Neuronal stem cell (in vitro differentiated cells): ENCODE measurements at regions not wholly inside any gene's neighbourhood (a gene's known extent, or its start where the extent isn't known, plus 50 kb on each side); places are given as distances from the start of the nearest gene placed in this dataset.

Source experiments
- DNase-seq: peaks from one replicate; pipeline ENCODE4 v3.0.0-alpha.2; 2013; ENCODE audit warnings: low spot score
- H2AFZ ChIP-seq: one replicate; pipeline ENCODE4 v1.6.1; 2013; ENCODE audit warnings: mild to moderate bottlenecking, low read length, inconsistent platforms
- H2AK5ac ChIP-seq: 2 replicates; pipeline ENCODE4 v1.6.1; 2013; ENCODE audit warnings: low read depth, mild to moderate bottlenecking, inconsistent platforms, low read length, moderate library complexity, mixed read lengths
- H2BK120ac ChIP-seq: 2 replicates; pipeline ENCODE4 v1.6.1; 2013; ENCODE audit warnings: low read depth, mild to moderate bottlenecking, inconsistent platforms, low read length, moderate library complexity, mixed read lengths
- H2BK12ac ChIP-seq: one replicate; pipeline ENCODE4 v1.6.1; 2013; ENCODE audit warnings: low read length, inconsistent platforms
- H2BK15ac ChIP-seq: 2 replicates; pipeline ENCODE4 v1.6.1; 2013; ENCODE audit warnings: mild to moderate bottlenecking, low read length, inconsistent platforms, mixed read lengths
- H2BK5ac ChIP-seq: one replicate; pipeline ENCODE4 v1.6.1; 2013; ENCODE audit warnings: inconsistent platforms, mild to moderate bottlenecking, low read length, moderate library complexity
- H3K14ac ChIP-seq: one replicate; pipeline ENCODE4 v1.6.1; 2013; ENCODE audit warnings: low read length, inconsistent platforms
- H3K18ac ChIP-seq: 2 replicates; pipeline ENCODE4 v1.6.1; 2013; ENCODE audit warnings: low read length, inconsistent platforms
- H3K23ac ChIP-seq: 2 replicates; pipeline ENCODE4 v1.6.1; 2013; ENCODE audit warnings: low read depth, mild to moderate bottlenecking, mixed read lengths, low read length, inconsistent platforms; ENCODE audit not compliant: poor library complexity
- H3K27ac ChIP-seq: replicated peaks from 3 replicates; pipeline ENCODE4 v1.5.1; 2013; ENCODE audit warnings: low read length, inconsistent platforms
- H3K27me3 ChIP-seq, 3 experiments: 2 replicates each; pipeline ENCODE4 v1.6.1; 2013; ENCODE audit warnings: low read length in 3 of 3, mild to moderate bottlenecking in 2 of 3, inconsistent platforms in 1 of 3, low read depth in 1 of 3, mixed read lengths in 1 of 3, moderate library complexity in 1 of 3; ENCODE audit not compliant: control insufficient read depth in 3 of 3, insufficient read depth in 3 of 3
- H3K36me3 ChIP-seq, 2 donors: replicated peaks in 1 of 2; 2 replicates each; pipeline ENCODE4 v1.6.1; 2013; ENCODE audit warnings: low read length in 2 of 2; ENCODE audit not compliant: control insufficient read depth in 2 of 2, insufficient read depth in 2 of 2
- H3K4ac ChIP-seq: 2 replicates; pipeline ENCODE4 v1.6.1; 2013; ENCODE audit warnings: inconsistent platforms, mild to moderate bottlenecking, low read length, moderate library complexity
- H3K4me1 ChIP-seq, 2 donors: 1 replicate in 1 of 2; 2 replicates in 1 of 2; pipeline ENCODE4 v1.6.1; 2013; ENCODE audit warnings: low read length in 2 of 2, low read depth in 1 of 2; ENCODE audit not compliant: control insufficient read depth in 2 of 2, insufficient read depth in 1 of 2
- H3K4me2 ChIP-seq: one replicate; pipeline ENCODE4 v1.6.1; 2013; ENCODE audit warnings: mild to moderate bottlenecking, low read length, inconsistent platforms; ENCODE audit not compliant: insufficient read depth, poor library complexity, severe bottlenecking
- H3K4me3 ChIP-seq, 2 donors: 2 replicates each; pipeline ENCODE4 v1.5.1; 2013; ENCODE audit warnings: low read length in 2 of 2, mild to moderate bottlenecking in 2 of 2, inconsistent platforms in 1 of 2, moderate library complexity in 1 of 2
- H3K79me1 ChIP-seq: one replicate; pipeline ENCODE4 v1.6.1; 2013; ENCODE audit warnings: low read depth, mild to moderate bottlenecking, inconsistent platforms, low read length, moderate library complexity
- H3K9ac ChIP-seq: one replicate; pipeline ENCODE4 v1.6.1; 2013; ENCODE audit warnings: mild to moderate bottlenecking, low read depth, low read length, inconsistent platforms; ENCODE audit not compliant: poor library complexity
- H3K9me3 ChIP-seq, 2 donors: replicated peaks in 1 of 2; 2 replicates each; pipeline versions ENCODE3 to v1.6.1; 2013; ENCODE audit warnings: low read length in 2 of 2, mild to moderate bottlenecking in 2 of 2, inconsistent platforms in 1 of 2, low read depth in 1 of 2, mixed read lengths in 1 of 2, moderate library complexity in 1 of 2; ENCODE audit not compliant: control insufficient read depth in 2 of 2, insufficient read depth in 1 of 2
- H4K8ac ChIP-seq: one replicate; pipeline ENCODE4 v1.6.1; 2013; ENCODE audit warnings: low read depth, mild to moderate bottlenecking, inconsistent platforms, low read length, moderate library complexity
- H4K91ac ChIP-seq: one replicate; pipeline ENCODE4 v1.6.1; 2013; ENCODE audit warnings: low read length, low read depth, mild to moderate bottlenecking, inconsistent platforms; ENCODE audit not compliant: poor library complexity
- WGBS, 2 donors: extraction: QIAGEN DNeasy Blood & Tissue Kit; methylation state at CpG; one replicate each; pipeline ENCODE4 v1.1.7; 2013; ENCODE audit warnings: missing lambda C conversion rate in 2 of 2, mixed read lengths in 1 of 2; ENCODE audit not compliant: insufficient read length in 2 of 2, insufficient replicate concordance in 1 of 2; ENCODE audit errors: extremely low coverage in 2 of 2; 5-methylcytosine and 5-hydroxymethylcytosine counted together

DNA sequence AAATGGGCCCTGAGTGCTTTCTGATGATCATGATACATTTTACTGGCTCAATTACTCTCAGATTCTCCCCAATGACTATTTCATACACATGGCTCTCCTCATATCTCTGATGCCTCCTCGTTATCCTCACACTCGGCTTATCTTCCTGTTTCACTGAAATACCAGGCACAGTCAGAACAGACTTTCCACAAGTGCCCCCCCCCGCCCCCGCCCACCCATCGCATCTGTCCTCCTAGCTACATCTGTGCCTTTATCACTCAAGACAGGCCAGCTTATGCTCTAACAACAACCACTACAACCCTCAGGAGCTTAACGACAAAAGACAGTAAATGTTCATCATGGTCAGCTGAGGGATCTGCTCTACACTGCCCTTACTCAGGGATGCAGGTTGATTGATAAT, 610.6 kb upstream of the DIPK2B start:
- Histone ChIP-seq H3K18ac (no peak overlapping the region), H3K4me3 (no peak overlapping the region), H2AK5ac (no peak overlapping the region), H3K79me1 (no peaks in the 10 kb centered on the region), H4K8ac (no peak overlapping the region), H3K9me3 (no peaks in the 10 kb centered on the region), H3K9ac (no peak overlapping the region), H3K23ac (no peak overlapping the region), H3K4me2 (no peak overlapping the region), H3K4me1 (peaks cover 13 to 17% of the 10 kb centered on the region in 2 donors), H2BK120ac (no peak overlapping the region), H2BK5ac (no peak overlapping the region), H3K36me3 (peaks cover 0 to 21% of the 10 kb centered on the region in 2 donors), H3K27me3 (no peaks in the 10 kb centered on the region), H2BK12ac (no peak overlapping the region), H2AFZ (no peak overlapping the region), H3K14ac (no peak overlapping the region), H4K91ac (no peak overlapping the region), H3K27ac (no peak overlapping the region), H2BK15ac (no peak overlapping the region), H3K4ac (no peak overlapping the region)
- no CpG with 5 or more reads among the region's 6 CpGs for whole genome bisulfite sequencing, 2 donors
- no peak for DNase-seq

DNA sequence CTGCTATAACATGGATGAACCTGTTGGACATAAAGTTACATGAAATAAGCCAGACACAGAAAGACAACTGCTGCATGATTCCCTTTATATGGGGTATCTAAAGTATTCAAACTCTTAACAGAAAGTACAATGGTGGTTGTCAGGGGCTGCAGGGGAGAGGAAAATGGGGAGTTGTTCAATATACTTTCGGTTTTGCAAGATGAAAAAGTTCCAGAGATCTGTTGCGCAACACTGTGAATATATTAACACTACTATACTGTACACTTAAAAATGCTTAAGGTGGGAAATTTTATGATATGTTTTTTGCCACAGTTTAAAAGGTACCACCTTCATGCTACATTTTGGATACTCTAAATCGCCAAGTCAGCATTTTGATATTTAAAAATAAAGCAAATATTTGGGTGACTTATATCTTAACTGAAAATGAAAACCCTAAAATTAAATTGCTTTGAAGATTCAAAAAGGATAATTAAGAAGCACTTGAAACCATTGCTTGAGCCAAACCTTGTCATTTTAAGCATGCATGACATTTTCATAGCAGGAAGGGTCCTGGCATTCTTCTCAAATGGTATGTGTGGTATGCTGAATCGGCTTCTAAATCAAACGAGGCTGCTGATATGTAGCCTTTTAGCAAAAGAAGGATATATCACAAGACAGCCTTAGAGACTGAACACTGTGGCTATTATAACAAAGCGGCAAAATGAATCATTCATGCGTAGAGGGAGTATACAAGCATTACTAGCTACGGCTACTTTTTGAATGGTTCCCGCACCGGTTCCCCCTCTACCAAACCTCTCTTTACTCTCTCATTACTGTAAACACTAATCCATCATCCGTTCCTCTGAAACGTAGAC, 607.1 kb upstream of the DIPK2B start:
- Histone ChIP-seq H2AFZ (peak overlapping the region; percentile 33), H2BK12ac (no peak overlapping the region), H3K36me3 (peaks cover 0 to 12% of the 10 kb centered on the region in 2 donors), H2AK5ac (no peak overlapping the region), H3K18ac (no peak overlapping the region), H3K27ac (peak overlapping the region; percentile 56), H3K4me3 (no peak overlapping the region), H2BK15ac (no peak overlapping the region), H3K4me1 (peaks cover 13 to 22% of the 10 kb centered on the region in 2 donors), H3K27me3 (no peaks in the 10 kb centered on the region), H3K4me2 (no peak overlapping the region), H2BK120ac (no peak overlapping the region), H3K79me1 (peaks cover 2% of the 10 kb centered on the region), H4K91ac (no peak overlapping the region), H4K8ac (no peak overlapping the region), H3K4ac (no peak overlapping the region), H3K9ac (no peak overlapping the region), H2BK5ac (no peak overlapping the region), H3K23ac (no peak overlapping the region), H3K14ac (no peak overlapping the region), H3K9me3 (no peaks in the 10 kb centered on the region)
- DNase-seq, result peak; percentile 11
- WGBS, 2 donors, result no CpG with 5 or more reads among the region's 12 CpGs

DNA sequence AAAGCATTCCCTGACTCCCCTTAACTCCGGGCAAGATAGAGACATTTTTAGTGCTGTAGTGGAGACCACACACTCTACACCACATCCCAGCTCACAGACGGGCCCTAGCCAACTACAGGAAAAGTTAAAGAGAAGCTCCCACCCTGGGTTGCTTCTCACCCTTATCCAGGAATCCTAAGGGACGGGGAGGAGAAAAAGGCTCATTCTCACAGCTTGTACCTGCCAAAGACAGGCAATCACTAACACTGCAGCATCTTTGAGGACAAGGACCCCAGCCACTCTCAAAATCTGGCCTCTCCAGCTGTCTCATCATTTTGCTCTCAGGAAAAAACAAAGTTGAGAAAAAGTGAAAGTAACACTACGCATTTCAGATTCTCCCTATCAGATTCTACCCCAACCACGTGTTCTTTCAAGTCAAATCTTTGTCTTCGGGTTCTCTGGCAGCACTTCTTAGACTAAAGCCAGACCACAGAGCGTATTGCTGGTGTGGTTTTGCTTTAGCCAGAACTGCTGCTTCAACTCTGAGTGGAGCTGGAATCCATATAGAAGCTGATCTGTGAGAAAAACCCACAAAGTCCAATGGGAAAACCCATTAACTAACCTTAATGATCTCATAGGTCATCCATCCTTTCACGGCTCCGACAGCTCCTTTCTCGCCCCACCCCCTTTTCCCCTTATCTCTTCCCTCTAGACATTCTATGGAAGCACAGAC, 605.9 kb upstream of the DIPK2B start:
- H3K4ac ChIP-seq, result no peak overlapping the region
- H3K4me3 ChIP-seq, result no peak overlapping the region
- no peak overlapping the region for H3K4me2 ChIP-seq
- H3K18ac ChIP-seq, result no peak overlapping the region
- H4K91ac ChIP-seq, result no peak overlapping the region
- no peak overlapping the region for H4K8ac ChIP-seq
- no peak overlapping the region for H2BK120ac ChIP-seq
- no peak overlapping the region for H2BK5ac ChIP-seq
- H2AK5ac ChIP-seq, result no peak overlapping the region
- H3K4me1 ChIP-seq, result peaks cover 13 to 19% of the 10 kb centered on the region in 2 donors
- no peaks in the 10 kb centered on the region for H3K27me3 ChIP-seq
- no peak overlapping the region for H3K9ac ChIP-seq
- peaks cover 0 to 12% of the 10 kb centered on the region in 2 donors for H3K36me3 ChIP-seq
- no peak overlapping the region for H2AFZ ChIP-seq
- peak overlapping the region; percentile 85 for H3K27ac ChIP-seq
- no peak overlapping the region for H3K23ac ChIP-seq
- H3K79me1 ChIP-seq, result peaks cover 2% of the 10 kb centered on the region
- no peak overlapping the region for H2BK15ac ChIP-seq
- no peaks in the 10 kb centered on the region for H3K9me3 ChIP-seq
- no peak overlapping the region for H3K14ac ChIP-seq
- no peak overlapping the region for H2BK12ac ChIP-seq
- no peak for DNase-seq
- no CpG with 5 or more reads among the region's 10 CpGs for WGBS, 2 donors

DNA sequence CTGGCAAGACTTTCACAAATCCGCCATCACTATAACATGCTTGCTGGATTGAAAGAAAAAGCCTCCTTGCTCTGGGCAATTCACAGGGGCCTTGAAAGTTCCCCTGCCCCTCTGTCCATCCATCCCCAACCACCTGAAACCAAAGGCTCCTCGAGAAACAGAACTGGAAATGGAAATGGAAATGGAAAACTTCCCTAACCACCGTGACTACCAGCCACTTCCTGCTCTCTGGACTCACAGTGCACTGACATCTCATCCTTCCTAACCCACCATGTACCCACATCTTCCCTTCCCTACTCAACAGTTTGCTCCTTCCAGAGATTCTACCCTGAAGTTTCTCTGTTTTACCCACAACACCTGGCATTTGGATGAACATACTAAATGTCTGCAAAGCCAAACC, 603.6 kb upstream of the DIPK2B start:
- Histone ChIP-seq H3K23ac (no peak overlapping the region), H3K36me3 (peaks cover 0 to 12% of the 10 kb centered on the region in 2 donors), H3K4me3 (no peak overlapping the region), H3K14ac (no peak overlapping the region), H4K91ac (no peak overlapping the region), H3K27me3 (no peaks in the 10 kb centered on the region), H2BK15ac (no peak overlapping the region), H2AFZ (no peak overlapping the region), H3K18ac (no peak overlapping the region), H3K9ac (no peak overlapping the region), H3K27ac (no peak overlapping the region), H2BK5ac (no peak overlapping the region), H3K4ac (no peak overlapping the region), H3K4me1 (peaks cover 13 to 20% of the 10 kb centered on the region in 2 donors), H2BK12ac (no peak overlapping the region), H2AK5ac (no peak overlapping the region), H3K9me3 (no peaks in the 10 kb centered on the region), H2BK120ac (no peak overlapping the region), H3K79me1 (peaks cover 2% of the 10 kb centered on the region), H4K8ac (no peak overlapping the region), H3K4me2 (no peak overlapping the region)
- DNase-seq, result no peak
- no CpG with 5 or more reads among the region's 3 CpGs for WGBS, 2 donors
